Hepatocyte (in vitro differentiated cells): ENCODE measurements at regions not wholly inside any gene's neighbourhood (a gene's known extent, or its start where the extent isn't known, plus 50 kb on each side); places are given as distances from the start of the nearest gene placed in this dataset.

ENCODE experiments used
- EZH2 ChIP-seq: fragments of 200-600 bp; sonication (generic); IDR thresholded peaks from 2 replicates; pipeline ENCODE4 v1.6.1; 2016; ENCODE audit warnings: antibody characterized with exemption, mild to moderate bottlenecking, borderline replicate concordance
- EZH2phosphoT487 ChIP-seq: fragments of 200-600 bp; sonication (generic); IDR thresholded peaks from one replicate; pipeline ENCODE4 v1.6.1; 2018; ENCODE audit warnings: antibody characterized with exemption, mild to moderate bottlenecking, low read depth, moderate library complexity; ENCODE audit not compliant: unreplicated experiment, severe bottlenecking
- TF ChIP-seq, protein P1 (sequence below): fragments of 200-600 bp; sonication (generic); IDR thresholded peaks from 2 replicates; pipeline ENCODE4 v1.5.1; 2016; ENCODE audit warnings: antibody characterized with exemption, mild to moderate bottlenecking; ENCODE audit not compliant: poor library complexity

DNA sequence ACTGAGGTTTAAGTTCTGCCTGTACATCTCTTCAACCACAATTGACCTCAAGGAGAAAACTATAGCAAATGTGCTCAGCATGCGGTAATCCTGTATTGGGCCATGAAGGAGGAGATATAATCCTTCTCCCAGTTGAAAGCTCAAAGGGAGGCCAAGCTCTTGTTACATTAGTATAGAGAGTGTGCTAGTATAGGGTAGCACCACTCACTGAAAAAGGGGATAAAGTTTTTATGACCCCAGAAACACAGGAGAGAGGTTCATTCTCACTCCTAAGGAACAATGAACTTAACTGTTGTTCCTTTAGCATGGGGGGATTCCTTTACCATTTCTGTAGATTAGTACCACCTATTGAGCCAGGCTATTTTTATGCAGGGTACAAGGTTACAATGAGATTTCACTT, 267.7 kb downstream of the LRRIQ3 start:
- TF ChIP-seq, protein P1, sequence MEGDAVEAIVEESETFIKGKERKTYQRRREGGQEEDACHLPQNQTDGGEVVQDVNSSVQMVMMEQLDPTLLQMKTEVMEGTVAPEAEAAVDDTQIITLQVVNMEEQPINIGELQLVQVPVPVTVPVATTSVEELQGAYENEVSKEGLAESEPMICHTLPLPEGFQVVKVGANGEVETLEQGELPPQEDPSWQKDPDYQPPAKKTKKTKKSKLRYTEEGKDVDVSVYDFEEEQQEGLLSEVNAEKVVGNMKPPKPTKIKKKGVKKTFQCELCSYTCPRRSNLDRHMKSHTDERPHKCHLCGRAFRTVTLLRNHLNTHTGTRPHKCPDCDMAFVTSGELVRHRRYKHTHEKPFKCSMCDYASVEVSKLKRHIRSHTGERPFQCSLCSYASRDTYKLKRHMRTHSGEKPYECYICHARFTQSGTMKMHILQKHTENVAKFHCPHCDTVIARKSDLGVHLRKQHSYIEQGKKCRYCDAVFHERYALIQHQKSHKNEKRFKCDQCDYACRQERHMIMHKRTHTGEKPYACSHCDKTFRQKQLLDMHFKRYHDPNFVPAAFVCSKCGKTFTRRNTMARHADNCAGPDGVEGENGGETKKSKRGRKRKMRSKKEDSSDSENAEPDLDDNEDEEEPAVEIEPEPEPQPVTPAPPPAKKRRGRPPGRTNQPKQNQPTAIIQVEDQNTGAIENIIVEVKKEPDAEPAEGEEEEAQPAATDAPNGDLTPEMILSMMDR, result no peak
- TF ChIP-seq EZH2 (no peak), EZH2phosphoT487 (no peak)
